GM23338 (cell line): ENCODE measurements at regions not wholly inside any gene's neighbourhood (a gene's known extent, or its start where the extent isn't known, plus 50 kb on each side); places are given as distances from the start of the nearest gene placed in this dataset.
"Not testable (repeated sequence)": the region's sequence is repeated elsewhere in the genome, so short reads cannot be mapped to it uniquely, and the experiment has no call there.

ENCODE experiments used
- ATAC-seq: fragments of 200-7000 bp; cut with Tn5 transposase; 3 replicates; pipeline ENCODE4 v1.9.1; 2020
- DNase-seq: peaks from one replicate; pipeline ENCODE4 v3.0.0-alpha.2; 2015; ENCODE audit warnings: low spot score
- H2AFZ ChIP-seq: fragments of 200-600 bp; sonication (generic); 2 replicates; pipeline ENCODE4 v1.8.0; 2016; ENCODE audit warnings: antibody characterized with exemption, mild to moderate bottlenecking, moderate library complexity
- H3F3A ChIP-seq: fragments of 200-600 bp; sonication (generic); replicated peaks from 2 replicates; pipeline ENCODE4 v1.8.0; 2017; ENCODE audit warnings: antibody characterized with exemption, mixed run types, low read depth
- H3K27ac ChIP-seq: fragments of 200-600 bp; sonication (generic); 2 replicates; pipeline ENCODE4 v1.6.1; 2016; ENCODE audit warnings: low read depth
- H3K27me3 ChIP-seq: fragments of 200-600 bp; sonication (generic); 2 replicates; pipeline ENCODE4 v1.8.0; 2016; ENCODE audit warnings: mild to moderate bottlenecking, mixed run types, moderate library complexity; ENCODE audit not compliant: insufficient read depth
- H3K36me3 ChIP-seq: fragments of 200-600 bp; sonication (generic); 2 replicates; pipeline ENCODE4 v1.8.0; 2016; ENCODE audit warnings: mild to moderate bottlenecking; ENCODE audit not compliant: insufficient read depth
- H3K4me1 ChIP-seq: fragments of 200-600 bp; sonication (generic); 2 replicates; pipeline ENCODE4 v1.8.0; 2016; ENCODE audit warnings: mild to moderate bottlenecking, moderate library complexity; ENCODE audit not compliant: insufficient read depth
- H3K4me2 ChIP-seq: fragments of 200-600 bp; sonication (generic); 2 replicates; pipeline ENCODE4 v1.7.1; 2017; ENCODE audit warnings: mixed run types
- H3K4me3 ChIP-seq: fragments of 200-600 bp; sonication (generic); 2 replicates; pipeline ENCODE4 v1.6.1; 2016; ENCODE audit warnings: mixed run types
- H3K79me2 ChIP-seq: fragments of 200-600 bp; sonication (generic); replicated peaks from 2 replicates; pipeline ENCODE4 v1.8.0; 2017; ENCODE audit warnings: mild to moderate bottlenecking; ENCODE audit not compliant: insufficient read depth
- H3K9me2 ChIP-seq: fragments of 200-600 bp; sonication (generic); 2 replicates; pipeline ENCODE4 v1.8.0; 2017; ENCODE audit not compliant: insufficient read depth
- H4K20me1 ChIP-seq: fragments of 200-600 bp; sonication (generic); replicated peaks from 2 replicates; pipeline ENCODE4 v1.8.0; 2017; ENCODE audit warnings: mild to moderate bottlenecking; ENCODE audit not compliant: insufficient read depth
- H3K27ac Mint-ChIP-seq: 2 replicates; pipeline ENCODE4 v1.8.0; 2020; ENCODE audit warnings: inconsistent platforms, mild to moderate bottlenecking, moderate library complexity, mixed read lengths
- H3K27me3 Mint-ChIP-seq: 3 replicates; pipeline ENCODE4 v1.8.0; 2022; ENCODE audit warnings: low read depth, mild to moderate bottlenecking, moderate library complexity, mixed read lengths, inconsistent platforms; ENCODE audit not compliant: insufficient read depth, poor library complexity
- H3K36me3 Mint-ChIP-seq: 3 replicates; pipeline ENCODE4 v1.8.0; 2021; ENCODE audit warnings: low read depth, mild to moderate bottlenecking, inconsistent platforms, moderate library complexity, mixed read lengths
- H3K4me1 Mint-ChIP-seq: 3 replicates; pipeline ENCODE4 v1.8.0; 2020; ENCODE audit warnings: mild to moderate bottlenecking, inconsistent platforms, mixed read lengths
- H3K4me3 Mint-ChIP-seq: 3 replicates; pipeline ENCODE4 v1.8.0; 2021; ENCODE audit warnings: moderate library complexity, mild to moderate bottlenecking, inconsistent platforms, mixed read lengths
- H3K9me3 Mint-ChIP-seq: 3 replicates; pipeline ENCODE4 v1.8.0; 2020; ENCODE audit warnings: moderate library complexity, mild to moderate bottlenecking, inconsistent platforms, mixed read lengths
- NANOG ChIP-seq: IDR thresholded peaks from 2 replicates; pipeline ENCODE4 v1.6.1; 2016; ENCODE audit warnings: antibody characterized with exemption, borderline replicate concordance
- ZNF462 ChIP-seq: fragments of 250-450 bp; sonication (Bioruptor Pico); IDR thresholded peaks from 2 replicates; pipeline ENCODE4 v1.5.0; 2020; ENCODE audit warnings: mild to moderate bottlenecking, moderate library complexity
- TF ChIP-seq, protein P1 (sequence below): IDR thresholded peaks from 2 replicates; pipeline ENCODE4 v1.6.1; 2016; ENCODE audit warnings: antibody characterized with exemption

GRCh38 chr12:124645530-124646244 is 78.3 kb upstream of the NCOR2 start:
- H2AFZ ChIP-seq, result peak overlapping the region; percentile 95
- H4K20me1 ChIP-seq, result no peaks in the 10 kb centered on the region
- no peak for TF ChIP-seq NANOG
- peaks cover 12% of the 10 kb centered on the region; the same call in 2 of the 3 replicates for H3K36me3 Mint-ChIP-seq
- DNase-seq (peak; percentile 39), ATAC-seq (peak; percentile 75)
- H3K27ac Mint-ChIP-seq, result no peak overlapping the region
- H3K27ac ChIP-seq, result no peak overlapping the region
- no peaks in the 10 kb centered on the region for H3K9me2 ChIP-seq
- H3K27me3 ChIP-seq, result no peaks in the 10 kb centered on the region
- H3F3A ChIP-seq, result no peaks in the 10 kb centered on the region
- no peaks in the 10 kb centered on the region for H3K79me2 ChIP-seq
- H3K4me3 ChIP-seq, result no peak overlapping the region
- no peaks in the 10 kb centered on the region for H3K36me3 ChIP-seq
- H3K4me1 Mint-ChIP-seq, result peaks cover 14% of the 10 kb centered on the region
- H3K4me2 ChIP-seq, result peak overlapping the region; percentile 62; the same call in 1 of the 2 replicates
- peaks cover 32% of the 10 kb centered on the region for H3K9me3 Mint-ChIP-seq
- no peak overlapping the region for H3K4me3 Mint-ChIP-seq
- peaks cover 4% of the 10 kb centered on the region for H3K27me3 Mint-ChIP-seq
- peaks cover 12% of the 10 kb centered on the region; the same call in 1 of the 2 replicates for H3K4me1 ChIP-seq

GRCh38 chr12:124643768-124644167 is 76.4 kb upstream of the NCOR2 start:
- Mint-ChIP-seq H3K4me1 (peaks cover 14% of the 10 kb centered on the region), H3K9me3 (peaks cover 15% of the 10 kb centered on the region)
- H3K27ac ChIP-seq, H3K4me3 ChIP-seq, H2AFZ ChIP-seq, H3K27me3 Mint-ChIP-seq, H4K20me1 ChIP-seq, H3K27me3 ChIP-seq, H3K79me2 ChIP-seq, H3K36me3 ChIP-seq, H3K27ac Mint-ChIP-seq, H3K36me3 Mint-ChIP-seq, DNase-seq, H3K4me3 Mint-ChIP-seq, H3F3A ChIP-seq, ATAC-seq, H3K9me2 ChIP-seq, H3K4me2 ChIP-seq: not testable (repeated sequence)
- peaks cover 12% of the 10 kb centered on the region; the same call in 1 of the 2 replicates for H3K4me1 ChIP-seq

DNA sequence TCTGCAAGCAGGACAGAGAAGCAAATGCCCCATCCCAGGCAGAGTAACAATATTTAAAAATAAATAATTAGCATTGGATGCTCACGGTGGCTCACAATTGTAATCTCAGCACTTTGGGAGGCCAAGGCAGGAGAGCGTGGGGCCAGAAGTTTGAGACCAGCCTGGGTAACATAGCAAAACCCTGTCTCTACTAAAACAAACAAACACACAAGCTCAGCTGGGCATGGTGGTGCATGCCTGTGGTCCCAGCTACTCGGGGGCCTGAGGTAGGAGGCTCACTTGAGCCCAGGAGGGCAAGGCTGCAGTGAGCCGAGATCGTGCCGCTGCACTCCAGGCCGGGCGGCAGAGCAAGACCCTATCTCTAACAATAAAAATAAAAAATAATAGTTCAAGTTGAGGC is 74.7 kb upstream of the NCOR2 start:
- ATAC-seq, result no peak
- no peak for DNase-seq
- no peak overlapping the region for H3K4me3 Mint-ChIP-seq

DNA sequence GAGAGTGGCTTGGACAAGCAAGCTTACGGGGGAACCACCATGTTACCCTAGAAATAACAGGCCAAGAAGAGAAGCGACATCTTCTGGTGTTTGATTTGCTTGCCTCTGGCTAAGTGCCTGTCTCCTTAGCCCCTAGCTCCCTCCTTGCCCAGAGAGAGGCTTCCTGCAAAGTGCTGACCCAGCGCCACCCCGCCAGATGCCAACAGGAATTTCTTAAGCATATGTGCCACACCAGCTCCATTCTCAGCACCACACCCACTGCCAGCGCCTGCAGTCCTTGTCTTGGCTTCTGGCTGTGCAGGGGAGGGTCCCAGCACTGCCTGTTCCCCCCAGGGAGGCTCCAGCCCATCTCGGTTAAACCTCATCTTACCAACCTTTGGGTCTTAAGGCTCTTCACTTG is 74.2 kb upstream of the NCOR2 start:
- Mint-ChIP-seq H3K27ac (no peak overlapping the region), H3K4me1 (peaks cover 12% of the 10 kb centered on the region), H3K36me3 (no peaks in the 10 kb centered on the region), H3K4me3 (no peak overlapping the region), H3K27me3 (peaks cover 6% of the 10 kb centered on the region), H3K9me3 (no peaks in the 10 kb centered on the region)
- Histone ChIP-seq H3K27me3 (no peaks in the 10 kb centered on the region), H3K4me2 (no peak overlapping the region), H3K36me3 (no peaks in the 10 kb centered on the region), H4K20me1 (no peaks in the 10 kb centered on the region), H3K9me2 (no peaks in the 10 kb centered on the region), H3K27ac (no peak overlapping the region), H3K4me3 (no peak overlapping the region), H3F3A (no peaks in the 10 kb centered on the region), H3K79me2 (no peaks in the 10 kb centered on the region), H2AFZ (no peak overlapping the region), H3K4me1 (peaks cover 12% of the 10 kb centered on the region; the same call in 1 of the 2 replicates)
- ATAC-seq (no peak), DNase-seq (no peak)
- TF ChIP-seq, protein P1, sequence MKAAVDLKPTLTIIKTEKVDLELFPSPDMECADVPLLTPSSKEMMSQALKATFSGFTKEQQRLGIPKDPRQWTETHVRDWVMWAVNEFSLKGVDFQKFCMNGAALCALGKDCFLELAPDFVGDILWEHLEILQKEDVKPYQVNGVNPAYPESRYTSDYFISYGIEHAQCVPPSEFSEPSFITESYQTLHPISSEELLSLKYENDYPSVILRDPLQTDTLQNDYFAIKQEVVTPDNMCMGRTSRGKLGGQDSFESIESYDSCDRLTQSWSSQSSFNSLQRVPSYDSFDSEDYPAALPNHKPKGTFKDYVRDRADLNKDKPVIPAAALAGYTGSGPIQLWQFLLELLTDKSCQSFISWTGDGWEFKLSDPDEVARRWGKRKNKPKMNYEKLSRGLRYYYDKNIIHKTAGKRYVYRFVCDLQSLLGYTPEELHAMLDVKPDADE, result no peak
- TF ChIP-seq ZNF462 (CRISPR knock-in tag), result no peak

More for the DNA sequence above, 74.7 kb upstream of the NCOR2 start:
- Histone ChIP-seq H4K20me1 (no peaks in the 10 kb centered on the region), H3F3A (no peaks in the 10 kb centered on the region), H3K4me2 (no peak overlapping the region), H3K9me2 (no peaks in the 10 kb centered on the region), H3K27me3 (no peaks in the 10 kb centered on the region), H3K27ac (no peak overlapping the region), H3K4me3 (no peak overlapping the region), H3K79me2 (no peaks in the 10 kb centered on the region), H3K36me3 (no peaks in the 10 kb centered on the region), H3K4me1 (peaks cover 12% of the 10 kb centered on the region; the same call in 1 of the 2 replicates), H2AFZ (no peak overlapping the region)
- Mint-ChIP-seq H3K36me3 (no peaks in the 10 kb centered on the region), H3K27ac (no peak overlapping the region), H3K4me1 (peaks cover 14% of the 10 kb centered on the region), H3K9me3 (no peaks in the 10 kb centered on the region), H3K27me3 (peaks cover 6% of the 10 kb centered on the region)
- no peak for TF ChIP-seq NANOG
